ENCODE measurements at regions not wholly inside any gene's neighbourhood (a gene's known extent, or its start where the extent isn't known, plus 50 kb on each side); places are given as distances from the start of the nearest gene placed in this dataset.

DNA sequence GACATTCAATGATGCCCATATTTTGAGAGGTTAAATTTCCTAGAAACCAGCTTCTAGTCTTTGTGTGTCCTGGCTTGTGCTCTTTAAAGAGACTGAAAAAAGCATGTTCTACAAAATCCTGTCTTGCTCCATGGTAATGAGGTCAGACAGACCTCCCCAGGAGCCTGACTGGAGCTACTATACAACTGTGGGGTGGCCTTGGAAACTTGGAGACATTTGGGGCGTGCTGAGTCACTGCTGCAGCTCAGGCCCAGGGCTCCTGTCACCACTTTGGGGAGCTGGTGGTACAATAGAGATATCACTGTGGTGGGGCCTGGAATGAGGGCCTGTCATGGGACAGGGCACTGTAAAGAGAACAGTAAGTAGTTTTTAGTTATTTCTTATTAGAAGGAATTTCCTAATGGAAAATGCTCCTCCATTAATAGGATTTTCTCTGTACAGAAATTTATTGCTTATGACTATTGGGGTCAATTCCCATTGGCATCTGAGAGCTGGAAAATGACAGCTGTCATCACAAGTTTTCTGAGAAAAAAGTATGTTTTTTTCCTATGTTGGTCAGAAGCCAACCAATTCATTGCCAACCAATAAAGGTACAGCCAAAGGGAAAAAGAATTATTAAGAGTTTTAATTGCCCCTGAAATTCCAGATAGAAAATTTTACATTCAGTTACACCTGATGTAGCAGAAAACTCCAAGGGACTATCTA lies 207.4 kb upstream of the JADE1 start:
- no peak for DNase-seq (ENCODE audit: low read depth in 2 of 2)

GRCh38 chr4:128600996-128601871 lies 208.3 kb upstream of the JADE1 start:
- no peak for DNase-seq (ENCODE audit: low read depth in 2 of 2)

DNA sequence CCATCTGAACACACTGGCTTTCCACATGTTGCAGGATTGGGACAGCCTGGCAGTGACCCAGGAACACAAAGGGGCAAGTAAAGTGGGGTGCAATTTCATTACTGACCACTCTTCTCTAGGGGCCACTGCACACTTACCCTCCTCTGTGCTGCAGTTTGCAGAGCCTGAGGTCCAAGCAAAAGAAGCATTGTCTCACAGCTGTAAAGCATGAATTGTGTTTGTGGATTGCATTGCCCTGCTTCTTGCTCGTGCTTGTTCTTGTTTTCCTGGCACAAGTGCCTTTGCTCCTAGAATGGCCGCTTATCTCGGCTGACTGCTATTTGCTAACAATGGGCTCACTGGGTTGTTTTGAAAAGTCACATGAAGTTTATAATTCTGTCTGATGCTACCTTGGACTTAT lies 209.1 kb upstream of the JADE1 start:
- no peak for DNase-seq (ENCODE audit: low read depth in 2 of 2)

DNA sequence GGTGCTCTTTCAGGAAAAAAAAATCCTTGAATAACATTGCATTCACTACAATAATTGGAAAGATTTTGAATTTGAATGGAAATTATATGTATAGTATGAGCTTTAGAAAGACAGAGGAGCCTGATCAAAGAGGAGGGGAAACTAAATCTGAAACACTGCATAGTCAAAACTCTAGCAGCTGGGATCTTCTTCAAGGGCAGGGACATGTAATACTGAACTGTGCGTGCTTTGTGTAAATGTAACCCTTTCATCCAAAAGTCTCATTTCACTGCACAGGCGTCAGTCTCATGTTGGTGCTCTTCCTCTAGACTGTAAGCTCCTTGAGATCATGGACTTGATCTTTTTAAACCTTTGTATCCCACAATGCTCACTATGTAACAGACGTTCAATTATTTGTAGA lies 212.0 kb upstream of the JADE1 start:
- no peak for DNase-seq (ENCODE audit: low read depth in 2 of 2)

GRCh38 chr4:128596853-128597252 lies 212.6 kb upstream of the JADE1 start:
- no peak for DNase-seq (ENCODE audit: low read depth in 2 of 2)

GRCh38 chr4:128596115-128596514 lies 213.4 kb upstream of the JADE1 start:
- DNase-seq (ENCODE audit: low read depth in 2 of 2) = no peak

- DNase-seq (ENCODE audit: low read depth in 2 of 2) = no peak
Measured at GRCh38 chr4:128591482-128591881, 218.0 kb upstream of the JADE1 start.

DNA sequence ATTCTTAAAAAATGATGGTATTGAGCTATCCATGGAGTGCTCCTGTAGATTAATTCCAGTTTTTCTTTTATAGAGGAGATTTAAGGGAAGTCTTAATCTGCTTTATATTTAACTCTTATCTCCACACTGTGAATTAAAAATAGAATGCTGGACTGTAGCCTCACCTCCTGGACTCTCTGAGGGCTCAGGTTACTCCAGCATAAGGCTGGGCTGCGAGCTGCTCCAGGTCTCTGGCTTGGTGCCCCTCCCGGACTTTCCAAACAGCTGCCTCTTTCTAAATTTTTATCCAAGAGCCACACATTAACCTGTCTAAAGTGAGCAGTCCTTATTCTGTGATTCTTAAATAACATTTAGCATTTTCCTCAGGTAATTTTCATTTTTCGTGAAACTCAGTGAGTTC lies 218.7 kb upstream of the JADE1 start:
- DNase-seq (ENCODE audit: low read depth in 2 of 2) = no peak

GRCh38 chr4:128590034-128590740 lies 219.3 kb upstream of the JADE1 start:
- no peak for DNase-seq (ENCODE audit: low read depth in 2 of 2)

DNA sequence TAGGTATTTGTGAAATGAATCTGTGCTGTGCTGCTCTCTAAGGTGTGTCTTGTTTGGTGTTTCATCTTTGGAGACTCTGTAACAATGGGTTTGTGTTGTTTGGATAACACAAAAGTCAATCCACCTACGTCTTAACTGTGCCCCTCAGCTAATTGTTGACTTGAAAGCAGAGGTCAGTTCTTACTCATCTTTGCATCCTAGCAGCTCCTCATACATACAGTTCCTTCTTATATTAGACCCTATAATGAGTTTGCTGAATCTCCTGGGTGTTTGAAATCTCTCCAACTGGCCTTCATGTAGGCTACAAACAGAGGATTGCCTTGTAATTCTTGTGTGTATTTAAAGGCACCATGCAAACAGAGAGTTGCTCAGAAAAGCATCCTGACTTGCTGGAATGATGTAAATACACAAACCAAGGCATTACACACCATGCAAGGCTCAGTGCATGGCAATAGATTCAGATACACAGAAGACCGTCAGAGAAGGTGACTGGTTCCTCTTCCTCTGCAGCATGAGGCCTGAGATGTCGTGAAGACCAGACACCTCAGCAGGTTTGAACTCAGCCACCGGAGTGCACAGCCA lies 220.0 kb upstream of the JADE1 start:
- no peak for DNase-seq (ENCODE audit: low read depth in 2 of 2)

- no peak for DNase-seq (ENCODE audit: low read depth in 2 of 2)
Measured at GRCh38 chr4:128587382-128587781, 222.1 kb upstream of the JADE1 start.

DNA sequence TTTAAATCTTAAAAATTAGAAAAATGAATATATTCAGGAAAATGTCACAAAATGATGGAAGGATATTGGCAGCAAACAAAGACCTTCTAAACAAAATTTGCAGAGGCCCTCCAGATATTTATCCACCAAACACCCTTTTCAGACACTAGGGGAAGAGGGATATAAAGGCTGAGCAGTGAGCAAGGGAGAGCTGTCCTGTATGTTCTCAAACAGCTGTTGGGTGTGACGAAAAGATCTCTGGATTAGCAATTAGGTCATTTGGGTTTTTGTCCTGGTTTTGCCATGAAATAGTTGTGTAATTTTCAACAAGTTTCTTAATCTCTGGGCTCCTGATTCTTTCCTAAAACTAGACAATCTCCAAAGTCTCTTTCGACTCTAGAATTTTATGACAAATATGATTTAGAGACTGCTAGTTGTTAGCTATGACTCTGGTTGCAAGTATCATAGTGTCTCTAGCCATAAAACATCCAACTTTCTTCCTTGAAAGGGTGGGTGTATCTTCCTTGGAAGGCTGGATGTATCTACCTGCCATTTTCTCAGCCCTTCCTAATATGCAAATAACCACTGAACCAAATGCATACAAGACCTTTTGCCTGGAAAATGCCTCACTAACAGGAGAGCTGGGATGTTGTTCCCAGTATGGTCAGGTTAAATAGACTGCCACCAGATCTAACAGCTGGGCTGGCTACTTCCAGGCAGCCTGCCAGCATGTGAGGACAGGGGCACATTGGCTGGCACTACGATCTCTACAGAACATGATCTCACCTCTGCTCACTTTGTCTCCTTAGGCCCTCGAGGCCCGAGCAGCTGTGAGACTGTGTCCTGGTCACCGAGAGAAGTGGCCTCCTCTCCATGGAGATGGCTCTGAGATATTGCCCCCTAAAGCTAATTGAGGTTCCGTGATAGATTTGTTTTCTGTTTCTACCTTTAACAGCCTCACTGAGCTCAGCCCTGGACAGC lies 225.5 kb upstream of the JADE1 start:
- DNase-seq (ENCODE audit: low read depth in 2 of 2) = no peak

DNA sequence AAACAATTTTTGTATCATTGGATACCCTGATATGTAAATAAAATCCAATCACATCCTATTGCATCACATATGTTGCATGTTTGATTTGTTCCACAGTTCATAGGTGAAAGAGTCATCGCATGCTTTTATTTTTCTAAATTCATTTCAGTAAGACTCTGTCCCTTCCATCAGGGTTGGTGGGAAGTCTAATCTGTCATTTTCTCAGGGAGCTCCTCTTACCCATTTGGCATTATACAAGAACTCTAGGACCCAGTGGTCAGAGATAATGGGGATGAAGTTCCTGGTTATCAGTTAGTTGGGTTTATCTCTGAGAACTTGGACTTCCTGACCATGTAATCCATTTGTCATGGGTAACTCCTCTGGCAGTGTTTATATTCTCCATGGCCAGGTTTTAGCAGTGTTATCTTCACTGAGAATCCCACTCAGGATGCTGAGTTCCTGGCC lies 227.1 kb upstream of the JADE1 start:
- DNase-seq (ENCODE audit: low read depth in 2 of 2) = no peak

DNA sequence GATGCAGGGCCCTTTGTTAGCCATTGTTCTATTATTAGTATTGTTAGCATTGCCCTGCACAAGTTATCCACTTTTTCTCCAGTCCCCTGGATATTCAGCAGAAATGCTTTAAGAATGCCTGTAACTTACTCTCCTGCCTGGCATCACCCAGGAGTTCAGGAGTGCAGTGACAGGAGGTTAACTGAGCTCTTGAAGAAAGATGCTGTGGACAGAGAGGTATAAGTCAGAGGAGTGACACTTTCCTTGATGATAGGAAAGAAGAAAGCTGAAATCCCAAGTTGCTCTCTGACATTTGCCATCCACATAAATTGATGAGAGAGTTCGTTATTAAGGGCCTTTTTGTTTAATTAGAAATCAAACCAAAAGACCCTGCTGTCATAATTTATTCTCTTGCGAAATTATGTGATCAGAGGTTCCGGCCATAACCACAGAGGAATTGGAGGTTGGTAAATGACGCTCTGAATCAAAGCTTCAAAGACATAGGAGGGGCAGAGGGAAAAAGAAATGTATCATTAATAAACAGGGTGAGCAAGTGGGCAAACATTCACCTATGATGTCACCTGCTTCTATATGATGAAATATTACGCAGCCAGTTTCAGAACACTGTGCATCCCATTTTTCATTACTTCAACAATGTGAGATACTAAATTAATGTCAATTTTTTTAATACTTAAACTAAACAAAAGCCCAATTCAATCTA lies 230.2 kb upstream of the JADE1 start:
- DNase-seq (ENCODE audit: low read depth in 2 of 2) = no peak

DNA sequence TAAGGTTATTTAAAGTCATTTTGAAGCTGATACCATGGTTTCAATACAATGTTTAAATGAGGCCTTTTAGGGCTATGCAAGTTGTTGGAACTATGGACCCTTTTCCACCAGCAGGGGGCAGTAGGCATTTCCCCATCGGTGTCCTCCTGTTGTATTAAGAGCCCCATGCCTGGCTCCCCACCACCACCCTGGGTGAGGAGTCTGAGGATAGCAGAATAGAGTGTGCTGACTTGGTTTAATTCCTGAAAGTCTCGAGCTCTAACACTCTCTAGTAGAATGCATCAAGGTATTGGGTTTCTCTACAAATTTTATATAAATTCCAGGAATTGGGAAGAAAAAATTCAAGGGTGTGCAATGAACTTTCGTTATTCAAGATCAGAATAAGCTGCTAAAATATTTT lies 234.8 kb upstream of the JADE1 start:
- peak; percentile 11 to 33 for DNase-seq (ENCODE audit: low read depth in 2 of 2)

GRCh38 chr4:128573781-128574508 lies 235.6 kb upstream of the JADE1 start:
- no peak for DNase-seq (ENCODE audit: low read depth in 2 of 2)

GRCh38 chr4:128572778-128573241 lies 236.7 kb upstream of the JADE1 start:
- no peak for DNase-seq (ENCODE audit: low read depth in 2 of 2)

GRCh38 chr4:128571747-128572146 lies 237.8 kb upstream of the JADE1 start:
- DNase-seq (ENCODE audit: low read depth in 2 of 2) = no peak

GRCh38 chr4:128570387-128570975 lies 239.0 kb upstream of the JADE1 start:
- no peak for DNase-seq (ENCODE audit: low read depth in 2 of 2)
